CD4-positive, CD25-positive, alpha-beta regulatory T cell (primary cell): ENCODE measurements at regions not wholly inside any gene's neighbourhood (a gene's known extent, or its start where the extent isn't known, plus 50 kb on each side); places are given as distances from the start of the nearest gene placed in this dataset.

Experiments
- ATAC-seq, 2 donors: fragments of 150-1000 bp; cut with Tn5 transposase; one replicate each; pipeline ENCODE4 v1.10.0; 2021; ENCODE audit warnings: low read depth in 2 of 2, moderate number of reproducible peaks in 2 of 2, moderate library complexity in 1 of 2
- DNase-seq, 3 donors: peaks; one replicate each; pipeline versions ENCODE4 v3.0.0 to v3.0.0-alpha.2; 2012 to 2022; ENCODE audit warnings: mixed read lengths in 1 of 3
- H3K27ac ChIP-seq: one replicate; pipeline ENCODE4 v1.7.0; 2013; ENCODE audit warnings: mild to moderate bottlenecking, low read length; ENCODE audit not compliant: insufficient read depth, poor library complexity, severe bottlenecking
- H3K27me3 ChIP-seq: one replicate; pipeline ENCODE4 v1.7.0; 2013; ENCODE audit warnings: low read length; ENCODE audit not compliant: control insufficient read depth, insufficient read depth
- H3K36me3 ChIP-seq: one replicate; pipeline ENCODE4 v1.7.0; 2013; ENCODE audit warnings: mild to moderate bottlenecking, low read length, moderate library complexity; ENCODE audit not compliant: control insufficient read depth, insufficient read depth
- H3K4me1 ChIP-seq: 2 replicates; pipeline ENCODE4 v1.7.0; 2013; ENCODE audit warnings: mild to moderate bottlenecking, low read length; ENCODE audit not compliant: insufficient read depth, control insufficient read depth, poor library complexity, severe bottlenecking
- H3K4me3 ChIP-seq: one replicate; pipeline ENCODE4 v1.7.0; 2013; ENCODE audit warnings: low read depth, mild to moderate bottlenecking, low read length, moderate library complexity
- H3K9me3 ChIP-seq, 2 experiments: 1 replicate in 1 of 2; 2 replicates in 1 of 2; pipeline ENCODE4 v1.7.0; 2013; ENCODE audit warnings: low read length in 2 of 2, mild to moderate bottlenecking in 1 of 2, moderate library complexity in 1 of 2; ENCODE audit not compliant: control insufficient read depth in 2 of 2
- H3K27ac Mint-ChIP-seq, 3 donors: one replicate each; pipeline ENCODE4 v1.8.0; 2020 to 2022; ENCODE audit warnings: mild to moderate bottlenecking in 3 of 3, mixed read lengths in 3 of 3, moderate library complexity in 2 of 3
- H3K27me3 Mint-ChIP-seq: one replicate; pipeline ENCODE4 v1.8.0; 2022; ENCODE audit warnings: mild to moderate bottlenecking, mixed read lengths
- H3K36me3 Mint-ChIP-seq: one replicate; pipeline ENCODE4 v1.8.0; 2020; ENCODE audit warnings: mixed read lengths
- H3K4me1 Mint-ChIP-seq, 4 donors: one replicate each; pipeline ENCODE4 v1.8.0; 2020 to 2022; ENCODE audit warnings: mixed read lengths in 4 of 4, mild to moderate bottlenecking in 1 of 4
- H3K4me3 Mint-ChIP-seq, 4 donors: one replicate each; pipeline ENCODE4 v1.8.0; 2020 to 2022; ENCODE audit warnings: mild to moderate bottlenecking in 4 of 4, mixed read lengths in 4 of 4, moderate library complexity in 3 of 4
- H3K9me3 Mint-ChIP-seq, 7 donors: one replicate each; pipeline ENCODE4 v1.8.0; 2020 to 2022; ENCODE audit warnings: mixed read lengths in 7 of 7, mild to moderate bottlenecking in 3 of 7, moderate library complexity in 2 of 7

GRCh38 chr6:137956098-137956488, 89.0 kb downstream of the TNFAIP3 start:
- Histone ChIP-seq H3K36me3 (no peaks in the 10 kb centered on the region), H3K4me3 (no peak overlapping the region), H3K27me3 (no peaks in the 10 kb centered on the region), H3K9me3 (no peaks in the 10 kb centered on the region), H3K4me1 (no peaks in the 10 kb centered on the region), H3K27ac (no peak overlapping the region)
- Mint-ChIP-seq H3K36me3 (no peaks in the 10 kb centered on the region), H3K4me1 (peaks cover 0 to 7% (median 2%) of the 10 kb centered on the region in 4 donors), H3K4me3 (no peak overlapping the region), H3K27ac (no peak overlapping the region), H3K27me3 (no peaks in the 10 kb centered on the region), H3K9me3 (peaks cover 0 to 3% (median 0%) of the 10 kb centered on the region in 7 donors)
- no peak for ATAC-seq
- DNase-seq = no peak

GRCh38 chr6:137957471-137957870, 90.4 kb downstream of the TNFAIP3 start:
- no peak overlapping the region for H3K4me3 ChIP-seq
- Mint-ChIP-seq H3K9me3 (peaks cover 0 to 3% (median 0%) of the 10 kb centered on the region in 7 donors), H3K4me3 (no peak overlapping the region), H3K4me1 (peaks cover 0 to 4% (median 2%) of the 10 kb centered on the region in 4 donors), H3K27ac (no peak overlapping the region), H3K27me3 (no peaks in the 10 kb centered on the region), H3K36me3 (no peaks in the 10 kb centered on the region)
- H3K36me3 ChIP-seq = no peaks in the 10 kb centered on the region
- no peak overlapping the region for H3K27ac ChIP-seq
- H3K27me3 ChIP-seq = no peaks in the 10 kb centered on the region
- DNase-seq = no peak
- ATAC-seq = no peak
- H3K9me3 ChIP-seq = no peaks in the 10 kb centered on the region
- no peaks in the 10 kb centered on the region for H3K4me1 ChIP-seq

- no peaks in the 10 kb centered on the region for H3K36me3 ChIP-seq
- Mint-ChIP-seq H3K4me1 (peaks cover 0 to 4% (median 2%) of the 10 kb centered on the region in 4 donors), H3K27ac (peak overlapping the region in 1 of 3 donors; percentile 35), H3K36me3 (no peaks in the 10 kb centered on the region), H3K27me3 (no peaks in the 10 kb centered on the region), H3K9me3 (peaks cover 0 to 3% (median 0%) of the 10 kb centered on the region in 7 donors), H3K4me3 (no peak overlapping the region)
- H3K4me3 ChIP-seq = no peak overlapping the region
- no peaks in the 10 kb centered on the region for H3K27me3 ChIP-seq
- H3K9me3 ChIP-seq = no peaks in the 10 kb centered on the region
- no peak for ATAC-seq
- no peak overlapping the region for H3K27ac ChIP-seq
- no peaks in the 10 kb centered on the region for H3K4me1 ChIP-seq
- DNase-seq = no peak
These were observed 91.9 kb downstream of the TNFAIP3 start for GRCh38 chr6:137958811-137959565.

GRCh38 chr6:137962725-137963124, 95.7 kb downstream of the TNFAIP3 start:
- Mint-ChIP-seq H3K9me3 (peaks cover 0 to 3% (median 0%) of the 10 kb centered on the region in 7 donors), H3K27ac (no peak overlapping the region), H3K27me3 (no peaks in the 10 kb centered on the region), H3K36me3 (no peaks in the 10 kb centered on the region), H3K4me3 (no peak overlapping the region), H3K4me1 (peaks cover 0 to 11% (median 5%) of the 10 kb centered on the region in 4 donors)
- H3K4me3 ChIP-seq = no peak overlapping the region
- DNase-seq (no peak), ATAC-seq (no peak)
- no peaks in the 10 kb centered on the region for H3K4me1 ChIP-seq
- H3K27ac ChIP-seq = no peak overlapping the region
- H3K27me3 ChIP-seq = no peaks in the 10 kb centered on the region
- no peaks in the 10 kb centered on the region for H3K36me3 ChIP-seq
- no peaks in the 10 kb centered on the region for H3K9me3 ChIP-seq

- no peaks in the 10 kb centered on the region for H3K36me3 Mint-ChIP-seq
- no peak for ATAC-seq
These were observed 97.8 kb downstream of the TNFAIP3 start for GRCh38 chr6:137964876-137965275.

GRCh38 chr6:137967689-137968454, 100.8 kb downstream of the TNFAIP3 start:
- H3K9me3 Mint-ChIP-seq = no peaks in the 10 kb centered on the region
- Histone ChIP-seq H3K4me1 (peaks cover 9% of the 10 kb centered on the region), H3K36me3 (no peaks in the 10 kb centered on the region), H3K27me3 (no peaks in the 10 kb centered on the region), H3K27ac (no peak overlapping the region), H3K4me3 (no peak overlapping the region), H3K9me3 (no peaks in the 10 kb centered on the region)
- ATAC-seq (no peak), DNase-seq (no peak)
- no peaks in the 10 kb centered on the region for H3K27me3 Mint-ChIP-seq
- H3K4me1 Mint-ChIP-seq = peaks cover 9 to 25% (median 19%) of the 10 kb centered on the region in 4 donors
- H3K4me3 Mint-ChIP-seq = no peak overlapping the region
- no peaks in the 10 kb centered on the region for H3K36me3 Mint-ChIP-seq
- no peak overlapping the region for H3K27ac Mint-ChIP-seq

More at GRCh38 chr6:137964876-137965275, 97.8 kb downstream of the TNFAIP3 start:
- H3K27me3 ChIP-seq = no peaks in the 10 kb centered on the region
- DNase-seq = no peak
- no peak overlapping the region for H3K27ac Mint-ChIP-seq
- no peaks in the 10 kb centered on the region for H3K9me3 Mint-ChIP-seq
- no peaks in the 10 kb centered on the region for H3K36me3 ChIP-seq
- no peak overlapping the region for H3K27ac ChIP-seq
- H3K27me3 Mint-ChIP-seq = no peaks in the 10 kb centered on the region
- peaks cover 9% of the 10 kb centered on the region for H3K4me1 ChIP-seq
- H3K9me3 ChIP-seq = no peaks in the 10 kb centered on the region
- H3K4me3 ChIP-seq = no peak overlapping the region
- H3K4me3 Mint-ChIP-seq = no peak overlapping the region
- H3K4me1 Mint-ChIP-seq = peaks cover 9 to 17% (median 15%) of the 10 kb centered on the region in 4 donors

- Histone ChIP-seq H3K4me1 (peaks cover 9% of the 10 kb centered on the region), H3K9me3 (no peaks in the 10 kb centered on the region), H3K27ac (no peak overlapping the region), H3K36me3 (no peaks in the 10 kb centered on the region), H3K27me3 (no peaks in the 10 kb centered on the region), H3K4me3 (no peak overlapping the region)
- Mint-ChIP-seq H3K27me3 (no peaks in the 10 kb centered on the region), H3K36me3 (no peaks in the 10 kb centered on the region), H3K27ac (peak overlapping the region in 1 of 3 donors; percentile 11), H3K4me1 (peaks cover 9 to 26% (median 19%) of the 10 kb centered on the region in 4 donors), H3K9me3 (no peaks in the 10 kb centered on the region), H3K4me3 (no peak overlapping the region)
- no peak for DNase-seq
- no peak for ATAC-seq
These were observed 101.4 kb downstream of the TNFAIP3 start for GRCh38 chr6:137968455-137968804.
